ENCODE measurements at regions not wholly inside any gene's neighbourhood (a gene's known extent, or its start where the extent isn't known, plus 50 kb on each side); places are given as distances from the start of the nearest gene placed in this dataset.
A peak's percentile ranks its signal among the peaks of the same experiment; 100 is the strongest.

DNA sequence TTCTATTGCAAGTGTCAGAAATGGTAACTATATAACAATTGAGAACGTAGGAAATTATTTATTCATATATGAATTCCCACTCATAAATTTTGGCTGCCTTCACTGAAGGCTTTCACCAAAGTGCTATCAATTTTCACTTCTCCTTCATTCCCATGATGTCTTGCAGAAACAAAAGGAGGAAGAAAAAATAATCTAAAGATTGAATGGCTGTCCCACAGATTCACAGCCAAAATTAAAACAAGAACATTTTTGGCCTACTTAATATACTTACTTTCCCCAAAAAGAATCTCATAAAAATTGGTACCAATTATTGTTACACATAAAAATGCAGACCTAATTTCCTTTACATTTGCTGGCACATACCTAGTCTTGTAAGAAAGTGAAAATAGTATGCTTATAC lies 616.1 kb downstream of the CD109 start:
- H3K9me3 ChIP-seq (ENCODE audit: low read length): no peaks in the 10 kb centered on the region
- H3K4me3 ChIP-seq (ENCODE audit: low read length): no peak overlapping the region
- H3K36me3 ChIP-seq (ENCODE audit: insufficient read depth, low read length): no peaks in the 10 kb centered on the region
- H3K27me3 ChIP-seq (ENCODE audit: insufficient read depth, low read length): no peaks in the 10 kb centered on the region
- H2AFZ ChIP-seq (ENCODE audit: low read depth, low read length): no peak overlapping the region
- H3K4me1 ChIP-seq (ENCODE audit: insufficient read depth, low read length): no peaks in the 10 kb centered on the region

DNA sequence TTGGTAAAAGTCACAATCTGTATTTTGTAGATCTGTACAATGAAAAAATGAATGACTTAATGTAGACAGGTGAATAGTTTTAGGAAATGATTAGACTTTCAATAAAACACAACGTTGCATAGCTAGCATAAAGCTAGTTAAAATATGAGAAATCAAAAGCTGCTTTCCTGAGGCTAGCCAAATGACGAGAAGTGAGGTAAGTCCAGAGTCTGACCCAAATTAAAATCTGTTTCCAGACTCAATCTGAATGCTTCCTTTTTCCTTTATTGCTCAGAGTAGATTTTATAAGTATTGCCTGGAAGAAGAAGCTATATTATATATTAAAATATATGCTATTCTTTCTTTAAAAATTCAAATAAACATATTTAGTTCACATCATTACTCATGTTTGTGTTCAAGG lies 615.4 kb downstream of the CD109 start:
- no peaks in the 10 kb centered on the region for H3K27me3 ChIP-seq (ENCODE audit: insufficient read depth, low read length)
- no peaks in the 10 kb centered on the region for H3K9me3 ChIP-seq (ENCODE audit: low read length)
- H3K4me3 ChIP-seq (ENCODE audit: low read length): no peak overlapping the region
- H3K36me3 ChIP-seq (ENCODE audit: insufficient read depth, low read length): no peaks in the 10 kb centered on the region
- no peaks in the 10 kb centered on the region for H3K4me1 ChIP-seq (ENCODE audit: insufficient read depth, low read length)
- no peak overlapping the region for H2AFZ ChIP-seq (ENCODE audit: low read depth, low read length)

- H3K9me3 ChIP-seq (ENCODE audit: low read length): no peaks in the 10 kb centered on the region
Observed at GRCh38 chr6:74289884-74290283, 593.9 kb downstream of the CD109 start.

DNA sequence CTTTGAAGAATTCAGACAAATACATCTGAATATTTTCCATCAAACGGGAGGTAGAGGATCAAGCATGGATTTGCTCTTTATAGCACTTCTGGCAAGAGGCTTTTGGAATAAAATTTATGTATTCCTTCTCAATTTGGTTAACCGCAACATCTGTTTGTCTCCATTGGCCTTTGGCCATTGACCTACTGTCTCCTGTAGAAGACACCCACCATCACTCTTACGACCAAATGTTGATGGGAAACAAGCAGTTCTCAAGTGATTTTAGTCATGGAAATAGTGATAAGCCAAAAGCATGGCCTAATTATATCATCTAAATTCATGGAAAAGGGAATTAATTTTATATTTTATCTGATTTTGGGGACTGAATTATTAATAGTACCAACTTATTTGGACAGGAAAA lies 591.9 kb downstream of the CD109 start:
- Histone ChIP-seq H3K4me1 (ENCODE audit: insufficient read depth, low read length) (no peaks in the 10 kb centered on the region), H3K27me3 (ENCODE audit: insufficient read depth, low read length) (no peaks in the 10 kb centered on the region), H2AFZ (ENCODE audit: low read depth, low read length) (no peak overlapping the region), H3K36me3 (ENCODE audit: insufficient read depth, low read length) (no peaks in the 10 kb centered on the region), H3K4me3 (ENCODE audit: low read length) (no peak overlapping the region), H3K9me3 (ENCODE audit: low read length) (no peaks in the 10 kb centered on the region)

More at GRCh38 chr6:74289884-74290283, 593.9 kb downstream of the CD109 start:
- Histone ChIP-seq H3K36me3 (ENCODE audit: insufficient read depth, low read length) (no peaks in the 10 kb centered on the region), H2AFZ (ENCODE audit: low read depth, low read length) (no peak overlapping the region), H3K4me1 (ENCODE audit: insufficient read depth, low read length) (no peaks in the 10 kb centered on the region), H3K4me3 (ENCODE audit: low read length) (no peak overlapping the region), H3K27me3 (ENCODE audit: insufficient read depth, low read length) (no peaks in the 10 kb centered on the region)

- H3K27me3 ChIP-seq (ENCODE audit: insufficient read depth, low read length): no peaks in the 10 kb centered on the region
- no peaks in the 10 kb centered on the region for H3K9me3 ChIP-seq (ENCODE audit: low read length)
- H3K4me1 ChIP-seq (ENCODE audit: insufficient read depth, low read length): no peaks in the 10 kb centered on the region
- no peak overlapping the region for H2AFZ ChIP-seq (ENCODE audit: low read depth, low read length)
- no peak overlapping the region for H3K4me3 ChIP-seq (ENCODE audit: low read length)
- H3K36me3 ChIP-seq (ENCODE audit: insufficient read depth, low read length): no peaks in the 10 kb centered on the region
Observed at GRCh38 chr6:74287441-74287840, 591.4 kb downstream of the CD109 start.

DNA sequence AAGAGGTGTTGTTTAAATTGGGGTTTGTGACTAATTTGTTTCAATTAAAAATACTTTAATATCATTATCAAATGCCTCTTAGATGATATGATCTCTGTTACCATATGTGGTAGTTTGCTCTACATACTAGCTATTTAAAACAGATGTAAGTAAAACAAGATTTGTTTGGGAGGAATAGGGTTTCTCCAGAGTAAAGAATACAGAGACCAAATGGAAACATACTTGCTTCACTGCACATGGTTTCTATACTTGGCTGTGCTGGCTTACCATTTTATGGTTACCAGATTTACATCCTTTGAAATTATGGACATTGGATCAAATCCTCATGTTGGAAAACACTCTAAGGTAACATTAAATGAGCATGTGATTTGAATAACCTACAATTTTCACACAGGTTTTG lies 588.3 kb downstream of the CD109 start:
- no peaks in the 10 kb centered on the region for H3K9me3 ChIP-seq (ENCODE audit: low read length)
- no peak overlapping the region for H3K4me3 ChIP-seq (ENCODE audit: low read length)
- H3K27me3 ChIP-seq (ENCODE audit: insufficient read depth, low read length): no peaks in the 10 kb centered on the region
- no peaks in the 10 kb centered on the region for H3K36me3 ChIP-seq (ENCODE audit: insufficient read depth, low read length)
- H2AFZ ChIP-seq (ENCODE audit: low read depth, low read length): no peak overlapping the region
- H3K4me1 ChIP-seq (ENCODE audit: insufficient read depth, low read length): no peaks in the 10 kb centered on the region

DNA sequence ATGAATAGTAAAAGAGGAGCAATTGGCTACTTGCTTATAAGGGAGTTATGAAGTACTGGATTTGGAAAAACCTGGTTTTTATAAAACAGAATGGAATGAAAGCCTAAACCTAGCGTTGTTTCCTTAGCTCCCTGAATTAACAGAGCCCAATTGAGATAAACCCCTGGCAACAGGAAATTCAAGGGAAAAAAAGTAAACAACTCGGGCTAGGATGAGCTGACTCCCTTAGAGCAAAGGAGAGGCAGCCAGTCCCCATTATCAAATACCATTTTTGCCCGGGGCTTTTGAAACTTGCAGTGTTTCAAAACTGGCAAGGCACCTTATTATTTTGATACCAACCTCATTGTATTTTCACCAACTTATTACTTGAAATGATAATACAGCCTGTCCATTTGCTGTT lies 587.5 kb downstream of the CD109 start:
- no peaks in the 10 kb centered on the region for H3K27me3 ChIP-seq (ENCODE audit: insufficient read depth, low read length)
- no peaks in the 10 kb centered on the region for H3K9me3 ChIP-seq (ENCODE audit: low read length)
- no peaks in the 10 kb centered on the region for H3K4me1 ChIP-seq (ENCODE audit: insufficient read depth, low read length)
- H2AFZ ChIP-seq (ENCODE audit: low read depth, low read length): no peak overlapping the region
- H3K36me3 ChIP-seq (ENCODE audit: insufficient read depth, low read length): no peaks in the 10 kb centered on the region
- no peak overlapping the region for H3K4me3 ChIP-seq (ENCODE audit: low read length)

GRCh38 chr6:74282143-74282689 lies 586.2 kb downstream of the CD109 start:
- Histone ChIP-seq H3K9me3 (ENCODE audit: low read length) (no peaks in the 10 kb centered on the region), H3K27me3 (ENCODE audit: insufficient read depth, low read length) (no peaks in the 10 kb centered on the region), H2AFZ (ENCODE audit: low read depth, low read length) (no peak overlapping the region), H3K36me3 (ENCODE audit: insufficient read depth, low read length) (no peaks in the 10 kb centered on the region), H3K4me1 (ENCODE audit: insufficient read depth, low read length) (peaks cover 5% of the 10 kb centered on the region), H3K4me3 (ENCODE audit: low read length) (no peak overlapping the region)

GRCh38 chr6:74280130-74280692 lies 584.2 kb downstream of the CD109 start:
- Histone ChIP-seq H3K4me3 (ENCODE audit: low read length) (no peak overlapping the region), H3K36me3 (ENCODE audit: insufficient read depth, low read length) (no peaks in the 10 kb centered on the region), H3K9me3 (ENCODE audit: low read length) (no peaks in the 10 kb centered on the region), H3K4me1 (ENCODE audit: insufficient read depth, low read length) (peaks cover 5% of the 10 kb centered on the region), H2AFZ (ENCODE audit: low read depth, low read length) (no peak overlapping the region), H3K27me3 (ENCODE audit: insufficient read depth, low read length) (no peaks in the 10 kb centered on the region)

- H3K9me3 ChIP-seq (ENCODE audit: low read length): no peaks in the 10 kb centered on the region
- no peaks in the 10 kb centered on the region for H3K27me3 ChIP-seq (ENCODE audit: insufficient read depth, low read length)
- no peaks in the 10 kb centered on the region for H3K36me3 ChIP-seq (ENCODE audit: insufficient read depth, low read length)
- peak overlapping the region; percentile 36 for H2AFZ ChIP-seq (ENCODE audit: low read depth, low read length)
- H3K4me1 ChIP-seq (ENCODE audit: insufficient read depth, low read length): peaks cover 5% of the 10 kb centered on the region
- H3K4me3 ChIP-seq (ENCODE audit: low read length): no peak overlapping the region
Observed at GRCh38 chr6:74277777-74278186, 581.8 kb downstream of the CD109 start.

GRCh38 chr6:74273541-74273940 lies 577.5 kb downstream of the CD109 start:
- Histone ChIP-seq H3K9me3 (ENCODE audit: low read length) (no peaks in the 10 kb centered on the region), H2AFZ (ENCODE audit: low read depth, low read length) (no peak overlapping the region), H3K4me3 (ENCODE audit: low read length) (no peak overlapping the region), H3K36me3 (ENCODE audit: insufficient read depth, low read length) (no peaks in the 10 kb centered on the region), H3K4me1 (ENCODE audit: insufficient read depth, low read length) (peaks cover 5% of the 10 kb centered on the region), H3K27me3 (ENCODE audit: insufficient read depth, low read length) (no peaks in the 10 kb centered on the region)

DNA sequence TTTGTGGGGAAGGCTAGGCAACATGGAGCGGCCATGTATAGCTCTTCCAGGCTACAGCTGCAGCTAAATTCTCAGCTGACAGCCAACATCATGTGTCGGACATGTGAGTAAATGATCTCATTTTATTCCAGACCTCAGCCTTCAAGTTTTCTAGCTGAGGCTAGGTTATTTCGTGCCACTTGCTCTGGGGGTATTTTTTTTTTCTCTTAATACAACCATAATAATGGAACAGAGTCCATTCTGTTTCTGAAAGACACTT lies 573.5 kb downstream of the CD109 start:
- Histone ChIP-seq H3K27me3 (ENCODE audit: insufficient read depth, low read length) (no peaks in the 10 kb centered on the region), H2AFZ (ENCODE audit: low read depth, low read length) (no peak overlapping the region), H3K4me3 (ENCODE audit: low read length) (no peak overlapping the region), H3K9me3 (ENCODE audit: low read length) (no peaks in the 10 kb centered on the region), H3K36me3 (ENCODE audit: insufficient read depth, low read length) (no peaks in the 10 kb centered on the region), H3K4me1 (ENCODE audit: insufficient read depth, low read length) (no peaks in the 10 kb centered on the region)

- Histone ChIP-seq H2AFZ (ENCODE audit: low read depth, low read length) (no peak overlapping the region), H3K9me3 (ENCODE audit: low read length) (no peaks in the 10 kb centered on the region), H3K27me3 (ENCODE audit: insufficient read depth, low read length) (no peaks in the 10 kb centered on the region), H3K36me3 (ENCODE audit: insufficient read depth, low read length) (no peaks in the 10 kb centered on the region), H3K4me3 (ENCODE audit: low read length) (no peak overlapping the region), H3K4me1 (ENCODE audit: insufficient read depth, low read length) (no peaks in the 10 kb centered on the region)
Observed at GRCh38 chr6:74268815-74269599, 573.0 kb downstream of the CD109 start.

DNA sequence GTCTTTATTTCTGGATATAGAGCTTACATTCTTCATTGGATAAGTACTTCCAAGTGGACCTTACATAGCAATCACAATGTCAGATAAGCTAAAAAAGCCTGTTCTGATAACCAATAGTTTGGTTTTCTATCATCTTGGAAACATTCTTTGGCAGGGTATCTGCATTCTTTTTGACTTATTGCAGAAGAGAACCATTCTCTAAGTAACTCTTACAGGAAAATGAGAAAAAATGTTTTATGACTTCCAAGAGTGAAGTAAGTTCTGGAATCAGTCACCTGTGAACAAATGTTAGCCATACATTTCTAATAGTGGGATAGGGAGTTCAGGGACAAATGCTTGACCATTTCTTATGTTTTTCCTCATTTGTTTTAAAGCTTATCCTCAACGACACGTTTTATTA lies 564.0 kb downstream of the CD109 start:
- H3K4me3 ChIP-seq (ENCODE audit: low read length): no peak overlapping the region
- H3K4me1 ChIP-seq (ENCODE audit: insufficient read depth, low read length): no peaks in the 10 kb centered on the region
- H2AFZ ChIP-seq (ENCODE audit: low read depth, low read length): no peak overlapping the region
- no peaks in the 10 kb centered on the region for H3K36me3 ChIP-seq (ENCODE audit: insufficient read depth, low read length)
- no peaks in the 10 kb centered on the region for H3K27me3 ChIP-seq (ENCODE audit: insufficient read depth, low read length)
- H3K9me3 ChIP-seq (ENCODE audit: low read length): no peaks in the 10 kb centered on the region

Measured in neuron (in vitro differentiated cells).